Small intestine (tissue), 7 donors: ENCODE measurements at regions not wholly inside any gene's neighbourhood (a gene's known extent, or its start where the extent isn't known, plus 50 kb on each side); places are given as distances from the start of the nearest gene placed in this dataset.
"Not testable (repeated sequence)": the region's sequence is repeated elsewhere in the genome, so short reads cannot be mapped to it uniquely, and the experiment has no call there.

ENCODE experiments used
- DNase-seq, 2 donors: peaks; one replicate each; pipeline versions ENCODE4 v3.0.0 to v3.0.0-alpha.2; 2013
- FAIRE-seq: peaks from 2 replicates; lab custom pipeline; 2012; peaks lifted over from hg19 to GRCh38; lab: Jason Lieb, UNC
- H3K27ac ChIP-seq, 3 donors: one replicate each; pipeline ENCODE4 v1.5.1; 2013; ENCODE audit warnings: low read length in 2 of 3, mild to moderate bottlenecking in 2 of 3, control low read depth in 1 of 3, inconsistent platforms in 1 of 3, low read depth in 1 of 3, moderate library complexity in 1 of 3
- H3K27me3 ChIP-seq, 3 donors: one replicate each; pipeline ENCODE4 v1.6.1; 2013; ENCODE audit warnings: low read length in 3 of 3, inconsistent platforms in 1 of 3; ENCODE audit not compliant: control insufficient read depth in 3 of 3, insufficient read depth in 3 of 3
- H3K36me3 ChIP-seq, 3 donors: one replicate each; pipeline ENCODE4 v1.6.1; 2013; ENCODE audit warnings: low read length in 3 of 3, inconsistent platforms in 1 of 3, low read depth in 1 of 3, mild to moderate bottlenecking in 1 of 3, moderate library complexity in 1 of 3; ENCODE audit not compliant: control insufficient read depth in 3 of 3, insufficient read depth in 2 of 3
- H3K4me1 ChIP-seq, 3 donors: one replicate each; pipeline ENCODE4 v1.6.1; 2013; ENCODE audit warnings: low read length in 2 of 3, inconsistent platforms in 1 of 3, low read depth in 1 of 3, mild to moderate bottlenecking in 1 of 3, moderate library complexity in 1 of 3; ENCODE audit not compliant: control insufficient read depth in 3 of 3, insufficient read depth in 2 of 3
- H3K4me3 ChIP-seq, 3 donors: one replicate each; pipeline ENCODE4 v1.5.1; 2013; ENCODE audit warnings: low read length in 3 of 3, control low read depth in 1 of 3, inconsistent platforms in 1 of 3, low read depth in 1 of 3, mild to moderate bottlenecking in 1 of 3, moderate library complexity in 1 of 3
- H3K9me3 ChIP-seq, 2 donors: one replicate each; pipeline ENCODE4 v1.6.1; 2013; ENCODE audit warnings: low read depth in 1 of 2, low read length in 1 of 2; ENCODE audit not compliant: control insufficient read depth in 2 of 2, insufficient read depth in 1 of 2
- WGBS, 3 donors: extraction: QIAGEN DNeasy Blood & Tissue Kit; methylation state at CpG; one replicate each; pipeline ENCODE4 v1.1.7; 2013; 5-methylcytosine and 5-hydroxymethylcytosine counted together
- donor health status: healthy with polysubstance abuse.
- donor health status: control.
- donor health status: control.
- donor health status: Bipolar disorder and iron deficiency.
- donor health status: healthy.

GRCh38 chr9:89677702-89678395 is 73.0 kb downstream of the GADD45G start:
- FAIRE-seq (no peak), DNase-seq (no peak)
- Histone ChIP-seq H3K27ac (peak overlapping the region in 1 of 3 donors; percentile 18), H3K27me3 (no peaks in the 10 kb centered on the region), H3K9me3 (no peaks in the 10 kb centered on the region), H3K36me3 (no peaks in the 10 kb centered on the region), H3K4me3 (no peak overlapping the region), H3K4me1 (peaks cover 0 to 12% (median 0%) of the 10 kb centered on the region in 3 donors)
- WGBS, 3 donors = 23 to 41% (median 30%) methylated on average over 12 of the region's 12 CpGs

- H3K27me3 ChIP-seq = no peaks in the 10 kb centered on the region
- H3K27ac ChIP-seq = peak overlapping the region in 1 of 3 donors; percentile 18
- no peaks in the 10 kb centered on the region for H3K36me3 ChIP-seq
- 56 to 74% (median 62%) methylated on average over 10 of the region's 10 CpGs for WGBS, 3 donors
- no peaks in the 10 kb centered on the region for H3K9me3 ChIP-seq
- H3K4me1 ChIP-seq = peaks cover 0 to 12% (median 0%) of the 10 kb centered on the region in 3 donors
- no peak overlapping the region for H3K4me3 ChIP-seq
- FAIRE-seq (no peak), DNase-seq (no peak)
Measured at GRCh38 chr9:89678396-89679015, 73.7 kb downstream of the GADD45G start.

GRCh38 chr9:89679016-89679415 is 74.2 kb downstream of the GADD45G start:
- no peak for DNase-seq
- WGBS, 3 donors = 83 to 88% (median 84%) methylated on average over 9 of the region's 9 CpGs
- no peaks in the 10 kb centered on the region for H3K9me3 ChIP-seq
- no peak overlapping the region for H3K4me3 ChIP-seq
- FAIRE-seq = no peak
- H3K4me1 ChIP-seq = peaks cover 0 to 12% (median 0%) of the 10 kb centered on the region in 3 donors
- H3K36me3 ChIP-seq = no peaks in the 10 kb centered on the region
- no peak overlapping the region for H3K27ac ChIP-seq
- H3K27me3 ChIP-seq = no peaks in the 10 kb centered on the region

GRCh38 chr9:89679581-89679980 is 74.8 kb downstream of the GADD45G start:
- no peaks in the 10 kb centered on the region for H3K36me3 ChIP-seq
- no peaks in the 10 kb centered on the region for H3K27me3 ChIP-seq
- H3K4me3 ChIP-seq = no peak overlapping the region
- H3K27ac ChIP-seq = no peak overlapping the region
- FAIRE-seq (no peak), DNase-seq (no peak)
- WGBS, 3 donors = 80 to 84% (median 80%) methylated on average over 3 of the region's 3 CpGs
- peaks cover 0 to 14% (median 0%) of the 10 kb centered on the region in 3 donors for H3K4me1 ChIP-seq
- no peaks in the 10 kb centered on the region for H3K9me3 ChIP-seq

- 87 to 93% (median 87%) methylated on average over 20 to 37 of the region's 42 CpGs for WGBS, 3 donors
- FAIRE-seq (no peak), DNase-seq (no peak)
- Histone ChIP-seq H3K4me1 (peaks cover 0 to 5% (median 0%) of the 10 kb centered on the region in 3 donors), H3K4me3 (no peak overlapping the region), H3K9me3 (no peaks in the 10 kb centered on the region), H3K36me3 (no peaks in the 10 kb centered on the region), H3K27ac (no peak overlapping the region), H3K27me3 (no peaks in the 10 kb centered on the region)
Measured at GRCh38 chr9:89680547-89681467, 76.0 kb downstream of the GADD45G start.

GRCh38 chr9:89681468-89681859 is 76.7 kb downstream of the GADD45G start:
- not testable (repeated sequence) for H3K27me3 ChIP-seq, H3K36me3 ChIP-seq, H3K27ac ChIP-seq, DNase-seq, H3K9me3 ChIP-seq, H3K4me3 ChIP-seq, FAIRE-seq
- peaks cover 0 to 12% (median 0%) of the 10 kb centered on the region in 3 donors for H3K4me1 ChIP-seq
- WGBS, 3 donors = 92 to 100% (median 98%) methylated on average over 3 to 15 of the region's 17 CpGs

GRCh38 chr9:89683626-89684025 is 78.8 kb downstream of the GADD45G start:
- H3K36me3 ChIP-seq = no peaks in the 10 kb centered on the region
- H3K4me3 ChIP-seq = no peak overlapping the region
- no peak for FAIRE-seq
- H3K4me1 ChIP-seq = peaks cover 0 to 24% (median 0%) of the 10 kb centered on the region in 3 donors
- WGBS, 3 donors = 91 to 95% (median 92%) methylated on average over 6 of the region's 6 CpGs
- no peak for DNase-seq
- H3K27ac ChIP-seq = no peak overlapping the region
- H3K27me3 ChIP-seq = no peaks in the 10 kb centered on the region
- no peaks in the 10 kb centered on the region for H3K9me3 ChIP-seq

- H3K27ac ChIP-seq = no peak overlapping the region
Measured at GRCh38 chr9:89684218-89684617, 79.4 kb downstream of the GADD45G start.

More at GRCh38 chr9:89684218-89684617, 79.4 kb downstream of the GADD45G start:
- Histone ChIP-seq H3K27me3 (no peaks in the 10 kb centered on the region), H3K4me1 (peaks cover 0 to 24% (median 0%) of the 10 kb centered on the region in 3 donors), H3K9me3 (no peaks in the 10 kb centered on the region), H3K36me3 (no peaks in the 10 kb centered on the region), H3K4me3 (no peak overlapping the region)
- no peak for DNase-seq
- 79 to 92% (median 84%) methylated on average over 4 of the region's 4 CpGs for WGBS, 3 donors
- FAIRE-seq = no peak
